Lung (tissue), 11 donors: ENCODE measurements at regions not wholly inside any gene's neighbourhood (a gene's known extent, or its start where the extent isn't known, plus 50 kb on each side); places are given as distances from the start of the nearest gene placed in this dataset.
"Not testable (repeated sequence)": the region's sequence is repeated elsewhere in the genome, so short reads cannot be mapped to it uniquely, and the experiment has no call there.

Source experiments
- ATAC-seq: fragments of 200-7000 bp; cut with Tn5 transposase; one replicate; pipeline ENCODE4 v1.9.1; 2020; ENCODE audit warnings: moderate number of reproducible peaks; ENCODE audit not compliant: insufficient read depth, low FRiP score
- DNase-seq, 3 donors: peaks; one replicate each; pipeline ENCODE4 v3.0.0-alpha.2; 2013 to 2017
- H3K27ac ChIP-seq, 2 donors: one replicate each; pipeline ENCODE4 v1.5.1; 2013; ENCODE audit warnings: mild to moderate bottlenecking in 2 of 2, moderate library complexity in 2 of 2, control low read depth in 1 of 2, inconsistent platforms in 1 of 2, low read depth in 1 of 2, low read length in 1 of 2
- H3K27me3 ChIP-seq, 3 donors: one replicate each; pipeline ENCODE4 v1.5.1; 2013; ENCODE audit warnings: low read length in 2 of 3; ENCODE audit not compliant: control insufficient read depth in 3 of 3, insufficient read depth in 3 of 3
- H3K36me3 ChIP-seq, 4 donors: one replicate each; pipeline ENCODE4 v1.5.1; 2013; ENCODE audit warnings: low read length in 4 of 4, mild to moderate bottlenecking in 1 of 4, moderate library complexity in 1 of 4; ENCODE audit not compliant: control insufficient read depth in 4 of 4, insufficient read depth in 4 of 4
- H3K4me1 ChIP-seq, 5 donors: one replicate each; pipeline ENCODE4 v1.5.1; 2013; ENCODE audit warnings: low read length in 5 of 5, mild to moderate bottlenecking in 2 of 5, moderate library complexity in 1 of 5; ENCODE audit not compliant: control insufficient read depth in 5 of 5, insufficient read depth in 5 of 5
- H3K4me3 ChIP-seq: one replicate; pipeline ENCODE4 v1.5.1; 2013; ENCODE audit warnings: mild to moderate bottlenecking, control low read depth, moderate library complexity
- H3K9ac ChIP-seq, 2 donors: one replicate each; pipeline ENCODE4 v1.5.1; 2013; ENCODE audit warnings: low read length in 2 of 2, control low read depth in 1 of 2; ENCODE audit not compliant: insufficient read depth in 1 of 2
- H3K9me3 ChIP-seq, 4 donors: one replicate each; pipeline ENCODE4 v1.5.1; 2013; ENCODE audit warnings: low read length in 3 of 4, mild to moderate bottlenecking in 1 of 4, moderate library complexity in 1 of 4; ENCODE audit not compliant: control insufficient read depth in 4 of 4, insufficient read depth in 3 of 4
- WGBS, 2 donors: extraction: QIAGEN DNeasy Blood & Tissue Kit; methylation state at CpG; one replicate each; pipeline ENCODE4 v1.1.7; 2013; 5-methylcytosine and 5-hydroxymethylcytosine counted together
- TF ChIP-seq, protein P1 (sequence below): IDR thresholded peaks from 2 replicates; pipeline ENCODE4 v1.5.1; 2012; ENCODE audit warnings: mild to moderate bottlenecking; ENCODE audit errors: control extremely low read depth, extremely low read depth
- donor health status: control.
- donor health status: control.
- donor health status: Bipolar disorder and iron deficiency.
- donor health status: healthy.
- donor health status: DM: yes; HTN: yes; CAD: no.

DNA sequence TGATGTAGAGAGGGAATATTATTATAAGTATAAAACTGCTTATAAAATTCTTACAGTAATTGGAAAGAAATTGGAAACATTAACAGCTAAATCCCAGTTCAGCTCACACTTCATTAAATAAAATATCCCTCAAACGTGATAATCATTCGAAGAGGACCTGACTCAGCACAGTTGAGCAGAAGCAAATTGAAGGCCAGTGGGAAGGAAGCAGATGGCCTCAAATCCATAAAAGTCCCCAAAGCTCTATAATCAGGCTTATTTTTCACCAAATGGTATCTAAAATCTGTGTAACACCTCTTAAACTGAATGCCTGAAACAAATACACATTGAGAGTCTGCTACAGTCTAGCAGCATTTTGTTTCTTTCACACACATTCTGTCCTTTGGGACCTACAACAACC lies 106.8 kb downstream of the TENT5C start:
- DNase-seq (no peak), ATAC-seq (no peak)
- Histone ChIP-seq H3K9me3 (peaks cover 0 to 6% (median 0%) of the 10 kb centered on the region in 4 donors), H3K4me3 (no peak overlapping the region), H3K4me1 (no peaks in the 10 kb centered on the region), H3K36me3 (no peaks in the 10 kb centered on the region), H3K27ac (no peak overlapping the region), H3K27me3 (no peaks in the 10 kb centered on the region), H3K9ac (no peak overlapping the region)
- TF ChIP-seq, protein P1, sequence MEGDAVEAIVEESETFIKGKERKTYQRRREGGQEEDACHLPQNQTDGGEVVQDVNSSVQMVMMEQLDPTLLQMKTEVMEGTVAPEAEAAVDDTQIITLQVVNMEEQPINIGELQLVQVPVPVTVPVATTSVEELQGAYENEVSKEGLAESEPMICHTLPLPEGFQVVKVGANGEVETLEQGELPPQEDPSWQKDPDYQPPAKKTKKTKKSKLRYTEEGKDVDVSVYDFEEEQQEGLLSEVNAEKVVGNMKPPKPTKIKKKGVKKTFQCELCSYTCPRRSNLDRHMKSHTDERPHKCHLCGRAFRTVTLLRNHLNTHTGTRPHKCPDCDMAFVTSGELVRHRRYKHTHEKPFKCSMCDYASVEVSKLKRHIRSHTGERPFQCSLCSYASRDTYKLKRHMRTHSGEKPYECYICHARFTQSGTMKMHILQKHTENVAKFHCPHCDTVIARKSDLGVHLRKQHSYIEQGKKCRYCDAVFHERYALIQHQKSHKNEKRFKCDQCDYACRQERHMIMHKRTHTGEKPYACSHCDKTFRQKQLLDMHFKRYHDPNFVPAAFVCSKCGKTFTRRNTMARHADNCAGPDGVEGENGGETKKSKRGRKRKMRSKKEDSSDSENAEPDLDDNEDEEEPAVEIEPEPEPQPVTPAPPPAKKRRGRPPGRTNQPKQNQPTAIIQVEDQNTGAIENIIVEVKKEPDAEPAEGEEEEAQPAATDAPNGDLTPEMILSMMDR: no peak
- 59 to 69% methylated on average over 2 of the region's 2 CpGs for WGBS, 2 donors

DNA sequence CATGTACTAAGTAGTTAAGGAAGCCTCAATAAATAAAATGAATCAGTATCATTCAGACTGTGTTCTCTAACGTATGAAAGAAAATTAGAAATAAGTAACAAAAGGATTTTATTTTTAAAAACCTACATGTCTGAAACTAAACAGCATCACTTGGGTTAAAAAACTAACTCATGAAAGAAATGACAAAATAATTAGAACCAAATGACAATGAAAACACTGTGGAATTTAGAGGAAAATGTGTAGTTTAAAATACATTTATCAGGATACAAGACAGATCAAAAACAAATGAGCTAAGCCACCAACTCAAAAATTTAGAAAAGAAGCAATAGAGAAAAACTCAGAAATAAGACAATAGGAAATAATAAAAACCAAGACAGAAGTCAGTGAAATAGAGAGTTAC lies 108.7 kb downstream of the TENT5C start:
- Histone ChIP-seq H3K4me1 (no peaks in the 10 kb centered on the region), H3K4me3 (no peak overlapping the region), H3K9me3 (peaks cover 0 to 7% (median 1%) of the 10 kb centered on the region in 4 donors), H3K27ac (no peak overlapping the region), H3K27me3 (no peaks in the 10 kb centered on the region), H3K9ac (no peak overlapping the region), H3K36me3 (no peaks in the 10 kb centered on the region)
- ATAC-seq (no peak), DNase-seq (no peak)
- WGBS, 2 donors: 76 to 81% methylated on average over 1 of the region's 1 CpG
- TF ChIP-seq, protein P1: no peak

DNA sequence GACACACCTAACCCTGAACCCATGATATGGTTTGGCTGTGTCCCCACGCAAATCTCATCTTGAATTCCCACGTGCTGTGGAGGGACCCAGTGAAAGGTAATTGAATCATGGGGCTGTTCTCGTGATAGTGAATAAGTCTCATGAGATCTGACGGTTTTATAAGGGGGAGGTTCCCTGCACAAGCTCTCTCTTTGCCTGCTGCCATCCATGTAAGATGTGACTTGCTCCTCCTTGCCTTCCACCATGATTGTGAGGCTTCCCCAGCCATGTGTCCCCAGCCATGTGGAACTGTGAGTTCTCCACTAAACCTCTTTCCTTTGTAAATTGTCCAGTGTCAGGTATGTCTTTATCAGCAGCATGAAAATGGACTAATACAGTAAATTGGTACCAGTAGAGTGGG lies 110.2 kb downstream of the TENT5C start:
- ATAC-seq, H3K9me3 ChIP-seq, H3K9ac ChIP-seq, H3K36me3 ChIP-seq, H3K27ac ChIP-seq, DNase-seq, H3K27me3 ChIP-seq, H3K4me1 ChIP-seq, H3K4me3 ChIP-seq: not testable (repeated sequence)
- WGBS, 2 donors: 83 to 85% methylated on average over 4 of the region's 4 CpGs

DNA sequence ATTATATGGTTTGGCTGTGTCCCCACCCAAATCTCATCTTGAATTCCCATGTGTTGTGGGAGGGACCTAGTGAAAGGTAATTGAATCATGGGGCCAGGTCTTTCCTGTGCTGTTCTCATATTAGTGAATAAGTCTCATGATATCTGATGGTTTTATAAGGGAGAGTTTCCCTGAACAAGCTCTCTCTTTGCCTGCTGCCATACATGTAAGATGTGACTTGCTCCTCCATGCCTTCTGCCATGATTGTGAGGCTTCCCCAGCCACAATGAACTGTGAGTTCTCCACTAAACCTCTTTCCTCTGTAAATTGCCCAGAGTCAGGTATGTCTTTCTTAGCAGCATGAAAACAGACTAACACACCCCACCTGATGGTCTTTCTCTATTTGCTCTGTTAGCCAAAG lies 112.1 kb downstream of the TENT5C start:
- peaks cover 0 to 12% (median 1%) of the 10 kb centered on the region in 4 donors for H3K9me3 ChIP-seq
- H3K9ac ChIP-seq, H3K4me1 ChIP-seq, H3K27ac ChIP-seq, H3K27me3 ChIP-seq, DNase-seq, ATAC-seq, H3K36me3 ChIP-seq, H3K4me3 ChIP-seq: not testable (repeated sequence)

DNA sequence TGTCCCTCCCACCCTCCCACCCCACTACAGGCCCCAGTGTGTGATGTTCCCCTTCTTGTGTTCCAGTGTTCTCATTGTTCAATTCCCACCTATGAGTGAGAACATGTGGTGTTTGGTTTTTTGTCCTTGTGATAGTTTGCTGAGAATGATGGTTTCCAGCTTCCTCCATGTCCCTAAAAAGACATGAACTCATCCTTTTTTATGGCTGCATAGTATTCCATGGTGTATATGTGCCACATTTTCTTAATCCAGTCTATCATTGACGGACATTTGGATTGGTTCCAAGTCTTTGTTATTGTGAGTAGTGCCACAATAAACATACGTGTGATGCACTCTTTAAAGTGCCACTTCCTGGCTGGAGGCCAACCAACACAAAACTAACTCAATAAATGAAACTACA lies 112.7 kb downstream of the TENT5C start:
- peaks cover 0 to 12% (median 1%) of the 10 kb centered on the region in 4 donors for H3K9me3 ChIP-seq
- DNase-seq, ATAC-seq, H3K27me3 ChIP-seq, H3K4me1 ChIP-seq, H3K36me3 ChIP-seq, H3K9ac ChIP-seq, H3K4me3 ChIP-seq, H3K27ac ChIP-seq: not testable (repeated sequence)
- WGBS, 2 donors: 51 to 67% methylated on average over 2 of the region's 2 CpGs
